ENCODE measurements at regions not wholly inside any gene's neighbourhood (a gene's known extent, or its start where the extent isn't known, plus 50 kb on each side); places are given as distances from the start of the nearest gene placed in this dataset.

DNA sequence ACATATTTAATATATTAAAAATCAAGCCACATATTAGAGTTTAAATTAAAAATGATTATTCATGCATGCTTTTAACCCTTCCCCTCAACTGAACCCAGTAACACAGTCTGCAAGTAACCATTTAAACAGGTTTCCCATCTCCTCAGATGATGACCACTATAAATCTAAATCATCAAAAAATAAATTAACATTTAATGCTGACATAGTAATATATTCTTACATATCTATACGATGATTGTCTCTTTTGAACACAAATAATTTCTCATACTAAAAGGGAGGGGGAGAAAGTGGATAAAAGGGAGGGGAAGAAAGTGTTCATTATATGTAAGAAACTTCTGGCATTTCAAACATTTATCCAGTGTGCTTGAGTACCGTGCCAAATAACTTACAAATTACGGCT, 701.6 kb downstream of the MTRR start:
- no peak for DNase-seq

GRCh38 chr5:8576178-8576577, 707.2 kb downstream of the MTRR start:
- no peak for DNase-seq

- DNase-seq, result no peak
Observed at GRCh38 chr5:8577792-8578191, 708.8 kb downstream of the MTRR start.

- no peak for DNase-seq
Observed at GRCh38 chr5:8580298-8580697, 711.4 kb downstream of the MTRR start.

DNA sequence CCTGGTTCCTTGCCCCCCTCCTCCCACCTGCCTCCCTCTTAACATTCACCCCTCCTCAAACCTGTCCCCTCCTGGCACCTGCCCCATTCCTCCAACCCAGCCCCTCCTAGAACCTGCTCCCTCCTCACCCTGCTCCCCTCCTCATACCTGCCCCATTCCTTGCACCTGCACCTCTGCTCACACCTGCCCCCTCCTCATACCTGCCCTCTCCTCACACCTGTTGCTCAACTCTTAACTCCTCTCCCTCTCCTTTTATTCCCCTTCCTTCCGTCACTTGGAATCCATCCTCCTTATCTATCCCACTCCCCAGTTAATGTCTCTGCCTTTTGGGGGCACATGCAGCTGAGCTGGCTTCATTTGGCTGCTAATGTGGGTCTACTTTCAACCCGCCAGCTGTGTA, 712.1 kb downstream of the MTRR start:
- DNase-seq, result no peak

- DNase-seq, result no peak
Observed at GRCh38 chr5:8585230-8586018, 716.5 kb downstream of the MTRR start.

- DNase-seq, result no peak
Observed at GRCh38 chr5:8590959-8591358, 722.0 kb downstream of the MTRR start.

DNA sequence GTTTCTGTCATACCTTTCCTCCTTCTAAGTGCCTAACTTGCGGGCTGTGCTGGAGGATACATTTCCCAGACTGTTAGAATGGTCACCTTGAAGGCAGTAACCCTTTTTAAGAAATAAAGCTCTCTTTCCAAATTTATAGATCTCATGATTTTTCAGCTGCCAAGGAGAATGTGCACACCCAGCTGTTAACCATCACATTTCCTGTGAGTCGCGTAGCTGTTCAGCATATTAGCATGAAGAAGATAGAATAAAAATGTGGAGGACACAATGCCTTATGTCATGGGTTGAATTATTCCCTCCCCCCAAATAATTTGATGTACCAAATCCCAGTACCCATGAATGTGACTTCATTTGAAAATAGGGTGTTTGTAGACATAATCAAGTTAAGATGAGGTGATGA, 729.4 kb downstream of the MTRR start:
- no peak for DNase-seq

DNA sequence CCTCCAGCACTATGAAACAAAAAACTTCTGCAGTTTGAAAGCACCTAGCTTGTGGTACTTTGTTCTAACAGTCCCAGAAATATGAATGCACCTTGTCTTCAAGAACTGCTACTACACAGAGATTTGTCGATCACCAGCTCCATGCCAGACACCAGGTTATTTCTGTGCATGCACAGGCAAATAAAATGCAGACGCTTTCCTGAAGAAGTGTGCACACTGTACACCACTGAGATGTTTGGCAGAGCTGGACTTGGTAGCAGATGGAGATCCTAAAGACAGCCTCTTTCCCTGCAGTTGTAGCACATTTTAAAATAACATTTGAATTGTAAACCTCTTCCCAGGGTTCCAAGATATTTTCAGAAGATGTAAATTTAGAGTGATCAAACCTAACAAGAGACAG, 730.0 kb downstream of the MTRR start:
- no peak for DNase-seq

- DNase-seq, result no peak
Observed at GRCh38 chr5:8600843-8601242, 731.9 kb downstream of the MTRR start.

GRCh38 chr5:8601831-8602354, 732.9 kb downstream of the MTRR start:
- no peak for DNase-seq

GRCh38 chr5:8606231-8606630, 737.3 kb downstream of the MTRR start:
- no peak for DNase-seq

- no peak for DNase-seq
Observed at GRCh38 chr5:8611067-8611466, 742.1 kb downstream of the MTRR start.

DNA sequence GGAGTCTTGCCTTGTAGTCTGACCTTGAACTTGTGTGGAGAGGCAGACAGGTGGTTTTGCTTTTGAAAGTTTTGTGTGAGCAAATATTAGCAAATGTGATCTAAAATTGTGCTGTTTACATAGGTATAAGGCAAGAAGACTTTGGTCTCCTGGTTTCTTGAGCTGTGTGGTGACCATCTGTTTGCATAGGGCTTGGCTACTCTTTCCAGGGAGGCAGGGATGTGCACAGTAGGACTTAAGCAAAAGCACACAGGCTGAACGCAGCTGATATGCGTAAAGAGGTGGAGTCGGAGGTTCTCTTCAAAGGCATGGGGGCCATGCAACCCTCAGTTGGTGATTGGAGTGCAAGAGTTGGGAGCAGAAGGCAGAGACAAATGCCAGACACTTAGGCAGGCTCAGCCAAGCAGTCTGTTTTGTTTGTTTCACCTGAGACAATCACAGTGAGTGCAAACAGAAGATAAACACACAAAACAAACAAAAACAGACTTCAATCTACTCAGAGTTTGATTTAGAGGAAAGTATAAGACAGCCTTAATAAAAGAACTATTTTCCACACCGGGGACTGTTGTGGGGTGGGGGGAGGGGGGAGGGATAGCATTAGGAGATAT, 744.2 kb downstream of the MTRR start:
- DNase-seq, result no peak

- no peak for DNase-seq
Observed at GRCh38 chr5:8615142-8615858, 746.4 kb downstream of the MTRR start.

DNA sequence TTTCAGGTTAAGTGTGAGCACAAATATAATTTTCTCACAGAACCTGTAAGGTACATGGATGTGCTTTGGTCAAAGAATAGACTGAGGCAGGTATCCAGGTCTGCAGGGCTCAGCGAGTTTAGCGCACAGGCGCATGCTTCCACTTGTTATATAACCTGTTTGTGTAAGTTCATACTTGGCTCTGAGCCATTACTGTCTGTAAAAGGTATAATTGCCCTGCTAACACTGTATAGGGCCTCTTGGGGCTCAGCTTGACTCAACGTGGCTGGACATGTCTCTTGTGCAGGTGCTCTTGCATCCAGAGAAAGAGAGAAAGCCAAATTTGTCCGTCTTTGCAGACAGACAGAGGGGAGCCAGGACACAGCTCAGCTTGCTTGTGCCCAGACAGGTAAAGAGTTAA, 759.6 kb downstream of the MTRR start:
- no peak for DNase-seq

DNA sequence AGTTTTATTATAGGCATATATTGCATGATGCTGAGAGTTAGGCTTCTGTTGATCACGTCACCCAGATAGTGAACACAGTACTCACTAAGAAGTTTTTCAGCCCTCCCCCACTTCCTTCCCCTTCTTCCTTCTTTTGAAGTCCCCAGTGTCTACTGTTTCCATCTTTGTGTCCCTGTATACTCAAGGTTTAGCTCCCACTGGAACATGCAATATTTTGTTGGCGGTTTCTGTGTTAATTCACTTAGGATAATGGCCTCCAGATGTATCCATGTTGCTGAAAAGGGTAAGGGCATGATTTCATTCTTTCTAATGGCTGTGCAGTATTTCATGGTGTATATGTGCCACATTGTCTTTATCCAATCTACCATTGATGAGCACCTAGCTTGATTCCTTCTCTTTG, 764.3 kb downstream of the MTRR start:
- DNase-seq, result no peak

DNA sequence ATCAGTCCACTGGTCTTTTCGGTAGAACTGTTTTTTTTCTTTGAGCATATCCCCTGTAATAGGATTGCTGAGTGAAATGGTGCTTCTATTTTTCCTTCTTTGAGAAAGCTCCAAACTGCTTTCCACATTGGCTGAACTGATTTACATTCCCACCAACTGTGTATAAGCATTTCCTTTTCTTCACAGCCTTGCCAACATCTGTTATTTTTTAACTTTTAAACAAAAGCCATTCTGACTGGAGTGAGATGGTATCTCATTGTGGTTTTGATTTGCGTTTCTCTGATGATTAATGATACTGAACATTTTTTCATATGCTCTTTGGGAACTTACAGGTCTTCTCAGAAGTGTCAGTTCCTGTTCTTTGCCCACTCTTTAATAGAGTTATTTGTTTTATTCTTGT, 764.7 kb downstream of the MTRR start:
- DNase-seq, result no peak

DNA sequence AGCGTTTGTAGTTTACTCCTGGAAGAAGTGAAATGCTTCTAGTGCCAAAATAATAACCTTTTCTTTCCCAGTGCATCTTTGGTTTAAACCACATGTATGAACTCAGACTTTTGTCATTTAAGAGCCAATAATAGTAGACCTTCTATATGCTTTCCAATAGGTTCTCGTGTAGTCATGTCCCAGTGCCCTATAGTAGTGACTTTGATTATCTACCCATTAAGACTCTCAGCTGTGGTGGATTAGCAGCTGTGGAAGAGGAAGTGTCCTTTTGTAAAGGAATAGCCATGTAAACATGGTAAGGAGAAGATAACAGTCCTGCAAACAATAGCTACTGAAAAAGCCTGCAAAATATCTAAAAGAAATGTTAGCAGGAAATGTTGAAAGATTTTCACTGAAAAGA, 765.3 kb downstream of the MTRR start:
- no peak for DNase-seq

- no peak for DNase-seq
Observed at GRCh38 chr5:8641786-8642505, 773.0 kb downstream of the MTRR start.

DNA sequence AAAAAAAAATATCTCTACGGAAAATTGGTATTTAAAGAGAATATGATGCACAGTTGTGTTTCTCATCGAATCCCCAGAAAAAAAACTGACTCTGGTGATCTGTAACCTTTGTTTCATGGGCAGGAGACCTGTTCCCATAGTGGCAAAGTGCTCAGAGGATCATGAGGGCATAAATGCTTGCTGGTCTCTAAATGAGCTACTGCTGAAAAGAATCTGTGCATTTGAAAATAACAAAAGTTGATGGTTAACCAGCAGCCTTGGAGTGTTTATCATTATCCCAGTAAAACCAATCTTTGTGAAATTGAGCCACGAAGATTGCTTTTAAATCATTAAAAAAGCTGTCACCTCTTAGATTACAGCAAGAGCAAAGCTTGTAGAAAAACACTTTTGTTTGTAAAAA, 775.4 kb downstream of the MTRR start:
- no peak for DNase-seq

DNA sequence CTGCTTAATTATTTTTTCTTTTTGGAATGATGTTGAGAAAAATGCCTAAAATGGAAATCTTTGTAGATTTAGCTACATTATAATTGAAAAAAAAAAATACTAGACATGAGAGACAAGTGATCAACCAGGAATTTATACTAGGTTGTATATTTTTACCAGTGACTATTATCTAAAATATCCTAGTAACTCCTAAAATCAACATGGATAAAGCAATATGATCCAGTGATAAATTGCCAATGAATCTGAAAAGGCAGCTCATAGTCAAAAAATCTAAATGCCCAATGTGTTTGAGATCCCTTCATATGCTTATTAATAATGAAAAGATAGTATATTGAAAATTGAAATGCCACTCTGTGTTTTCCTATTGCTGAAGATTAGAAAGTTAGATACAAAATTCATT, 778.2 kb downstream of the MTRR start:
- DNase-seq, result no peak

DNA sequence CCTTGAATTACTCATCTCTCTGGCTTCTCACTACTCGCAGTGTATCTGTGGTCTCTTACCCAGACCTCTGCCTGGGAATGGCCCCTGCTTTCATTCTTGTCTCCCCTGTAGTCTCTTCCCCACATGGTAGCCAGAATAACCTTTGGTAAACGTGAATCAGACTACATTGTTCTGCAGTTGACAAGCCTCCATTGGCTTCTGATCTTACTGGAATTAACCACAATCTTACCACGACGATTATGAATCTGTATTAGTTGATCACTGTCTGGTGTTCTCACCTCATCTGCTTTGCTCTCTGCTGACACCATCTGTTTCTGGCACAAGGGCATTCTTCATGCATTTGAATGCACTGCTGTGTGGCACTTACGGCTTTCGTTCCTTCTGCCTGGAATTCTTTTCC, 781.2 kb downstream of the MTRR start:
- no peak for DNase-seq
